ENCODE measurements at regions not wholly inside any gene's neighbourhood (a gene's known extent, or its start where the extent isn't known, plus 50 kb on each side); places are given as distances from the start of the nearest gene placed in this dataset.
A peak's percentile ranks its signal among the peaks of the same experiment; 100 is the strongest.
"Not testable (repeated sequence)": the region's sequence is repeated elsewhere in the genome, so short reads cannot be mapped to it uniquely, and the experiment has no call there.

DNA sequence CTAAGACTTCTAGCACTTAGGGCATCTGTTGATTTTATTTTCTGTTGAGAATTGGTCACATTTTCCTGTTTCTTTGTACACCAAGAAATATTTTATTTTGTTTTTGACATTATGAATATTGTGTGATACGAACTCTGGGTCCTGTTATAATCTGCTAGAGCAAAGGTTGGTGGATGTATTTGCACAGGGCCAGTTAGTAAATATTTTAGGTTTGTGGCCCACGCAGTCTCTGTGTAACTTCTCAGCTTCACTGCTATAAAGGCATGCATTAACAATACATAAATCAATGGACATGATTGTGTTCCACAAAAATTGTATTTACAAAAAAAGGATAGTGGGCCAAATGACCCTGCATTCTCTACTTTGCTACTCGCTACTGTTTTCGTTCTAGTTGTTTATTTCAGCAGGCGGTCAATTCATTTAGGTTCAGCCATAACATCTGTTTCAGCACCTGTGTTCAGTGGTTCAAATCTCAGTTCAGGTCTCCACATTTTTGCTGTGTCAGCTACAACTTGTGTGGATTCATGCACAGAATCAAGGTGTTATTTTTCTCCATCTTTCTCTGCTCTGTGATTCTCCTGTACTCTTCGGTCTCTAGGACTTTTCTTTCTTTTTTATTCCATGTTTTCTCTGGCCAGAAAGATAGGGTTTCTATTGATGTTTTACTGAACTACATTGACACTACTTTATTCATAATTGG, 786.2 kb downstream of the ETS1 start:
- TF ChIP-seq, protein P1, sequence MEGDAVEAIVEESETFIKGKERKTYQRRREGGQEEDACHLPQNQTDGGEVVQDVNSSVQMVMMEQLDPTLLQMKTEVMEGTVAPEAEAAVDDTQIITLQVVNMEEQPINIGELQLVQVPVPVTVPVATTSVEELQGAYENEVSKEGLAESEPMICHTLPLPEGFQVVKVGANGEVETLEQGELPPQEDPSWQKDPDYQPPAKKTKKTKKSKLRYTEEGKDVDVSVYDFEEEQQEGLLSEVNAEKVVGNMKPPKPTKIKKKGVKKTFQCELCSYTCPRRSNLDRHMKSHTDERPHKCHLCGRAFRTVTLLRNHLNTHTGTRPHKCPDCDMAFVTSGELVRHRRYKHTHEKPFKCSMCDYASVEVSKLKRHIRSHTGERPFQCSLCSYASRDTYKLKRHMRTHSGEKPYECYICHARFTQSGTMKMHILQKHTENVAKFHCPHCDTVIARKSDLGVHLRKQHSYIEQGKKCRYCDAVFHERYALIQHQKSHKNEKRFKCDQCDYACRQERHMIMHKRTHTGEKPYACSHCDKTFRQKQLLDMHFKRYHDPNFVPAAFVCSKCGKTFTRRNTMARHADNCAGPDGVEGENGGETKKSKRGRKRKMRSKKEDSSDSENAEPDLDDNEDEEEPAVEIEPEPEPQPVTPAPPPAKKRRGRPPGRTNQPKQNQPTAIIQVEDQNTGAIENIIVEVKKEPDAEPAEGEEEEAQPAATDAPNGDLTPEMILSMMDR (IDR thresholded peaks at IDR 0.05): no peak
- Histone ChIP-seq H3K9me3 (no peaks in the 10 kb centered on the region), H3K36me3 (no peaks in the 10 kb centered on the region), H3K4me1 (no peaks in the 10 kb centered on the region), H3K27ac (no peak overlapping the region), H3K4me3 (no peak overlapping the region), H3K27me3 (no peaks in the 10 kb centered on the region)
- no peak for DNase-seq (ENCODE audit: low spot score)

DNA sequence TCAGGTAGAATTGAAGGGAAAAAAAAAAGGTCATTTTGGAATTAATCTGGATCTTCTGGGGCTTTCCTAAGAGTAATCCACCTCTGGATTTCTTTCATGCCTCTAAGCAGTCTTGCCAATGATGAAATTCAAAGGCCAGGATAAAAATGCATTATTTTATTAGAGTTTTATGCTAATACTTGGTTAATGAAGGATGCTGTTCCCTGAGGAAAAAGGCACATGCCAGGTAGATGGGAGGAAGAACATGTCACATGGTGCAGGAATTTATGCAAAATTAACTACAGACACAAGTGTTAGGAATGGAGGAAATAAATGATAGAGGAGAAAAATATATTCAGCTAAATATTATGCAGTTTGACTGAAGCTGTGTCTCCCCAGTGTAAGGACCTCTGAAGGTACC, 792.0 kb downstream of the ETS1 start:
- DNase-seq (ENCODE audit: low spot score): no peak
- H3K27ac ChIP-seq: no peak overlapping the region
- H3K27me3 ChIP-seq: no peaks in the 10 kb centered on the region
- no peaks in the 10 kb centered on the region for H3K9me3 ChIP-seq
- TF ChIP-seq, protein P1 (IDR thresholded peaks at IDR 0.05): no peak
- H3K36me3 ChIP-seq: no peaks in the 10 kb centered on the region
- no peaks in the 10 kb centered on the region for H3K4me1 ChIP-seq
- H3K4me3 ChIP-seq: no peak overlapping the region

DNA sequence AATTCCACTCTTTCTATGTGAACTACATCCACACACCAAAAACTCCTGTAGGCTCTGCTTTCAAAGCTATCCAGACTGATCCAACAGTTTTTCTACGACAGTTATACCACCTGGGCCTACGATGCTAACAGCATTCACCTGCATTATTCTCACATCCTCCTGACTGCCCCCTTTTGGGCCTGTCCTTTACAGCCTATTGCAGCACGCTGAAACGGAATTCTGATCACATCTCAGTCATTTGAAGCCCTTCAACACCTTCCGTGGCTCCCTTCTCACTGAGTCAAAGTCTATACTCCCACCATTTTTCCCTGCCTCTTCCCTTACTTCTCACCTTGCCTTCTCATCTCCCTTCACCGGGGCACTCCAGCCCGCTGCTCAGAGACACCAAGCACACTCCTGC, 791.3 kb upstream of the KIRREL3 start:
- Histone ChIP-seq H3K9me3 (no peaks in the 10 kb centered on the region), H3K4me1 (no peaks in the 10 kb centered on the region), H3K27me3 (no peaks in the 10 kb centered on the region), H3K4me3 (no peak overlapping the region), H3K36me3 (no peaks in the 10 kb centered on the region), H3K27ac (no peak overlapping the region)
- DNase-seq (ENCODE audit: low spot score): no peak
- TF ChIP-seq, protein P1 (IDR thresholded peaks at IDR 0.05): no peak

DNA sequence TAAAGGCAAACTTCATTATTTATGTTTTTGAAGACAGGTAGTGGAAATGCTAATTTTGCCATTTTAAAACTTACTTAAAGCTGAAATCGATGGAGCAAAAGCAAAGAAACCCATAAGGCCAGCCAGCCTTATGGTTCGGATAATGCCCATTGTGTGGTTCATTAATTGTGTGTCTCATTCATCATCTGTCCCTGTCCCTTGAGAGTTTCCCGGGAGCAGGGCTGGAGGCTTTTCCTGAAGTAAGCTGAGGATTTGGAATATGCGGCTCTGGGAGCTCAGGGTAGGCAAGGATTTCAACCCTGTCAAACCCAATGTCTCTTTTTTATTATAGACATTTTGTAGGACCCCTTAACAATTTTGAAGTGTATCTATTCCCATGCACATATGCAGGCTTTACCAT, 790.0 kb upstream of the KIRREL3 start:
- no peak overlapping the region for H3K27ac ChIP-seq
- H3K36me3 ChIP-seq: no peaks in the 10 kb centered on the region
- no peak for DNase-seq (ENCODE audit: low spot score)
- no peaks in the 10 kb centered on the region for H3K27me3 ChIP-seq
- TF ChIP-seq, protein P1 (IDR thresholded peaks at IDR 0.05): no peak
- H3K9me3 ChIP-seq: no peaks in the 10 kb centered on the region
- H3K4me1 ChIP-seq: no peaks in the 10 kb centered on the region
- H3K4me3 ChIP-seq: no peak overlapping the region

DNA sequence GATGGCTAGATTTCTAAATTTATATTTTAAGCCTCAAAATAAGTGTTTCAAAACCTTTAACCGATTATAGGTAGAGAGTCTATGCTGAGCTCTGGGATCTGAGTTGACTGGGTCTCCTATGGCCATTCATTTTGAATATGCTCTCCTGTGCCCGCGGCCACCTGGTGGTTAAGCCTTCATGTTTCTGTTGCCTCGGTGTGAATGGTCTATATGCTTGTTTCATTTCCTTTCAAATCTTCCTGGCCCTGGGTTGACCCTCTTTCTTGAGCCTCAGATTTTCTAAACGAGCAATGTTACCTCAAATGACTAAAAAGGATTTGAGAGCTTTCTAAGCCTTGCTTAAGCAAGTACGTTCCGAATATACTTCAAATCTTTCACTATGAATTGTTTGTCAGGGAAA, 789.4 kb upstream of the KIRREL3 start:
- Histone ChIP-seq H3K27ac (no peak overlapping the region), H3K9me3 (no peaks in the 10 kb centered on the region), H3K36me3 (no peaks in the 10 kb centered on the region), H3K27me3 (no peaks in the 10 kb centered on the region), H3K4me3 (no peak overlapping the region), H3K4me1 (no peaks in the 10 kb centered on the region)
- no peak for DNase-seq (ENCODE audit: low spot score)
- TF ChIP-seq, protein P1 (IDR thresholded peaks at IDR 0.05): peak in 1 of 2 donors; percentile 30

DNA sequence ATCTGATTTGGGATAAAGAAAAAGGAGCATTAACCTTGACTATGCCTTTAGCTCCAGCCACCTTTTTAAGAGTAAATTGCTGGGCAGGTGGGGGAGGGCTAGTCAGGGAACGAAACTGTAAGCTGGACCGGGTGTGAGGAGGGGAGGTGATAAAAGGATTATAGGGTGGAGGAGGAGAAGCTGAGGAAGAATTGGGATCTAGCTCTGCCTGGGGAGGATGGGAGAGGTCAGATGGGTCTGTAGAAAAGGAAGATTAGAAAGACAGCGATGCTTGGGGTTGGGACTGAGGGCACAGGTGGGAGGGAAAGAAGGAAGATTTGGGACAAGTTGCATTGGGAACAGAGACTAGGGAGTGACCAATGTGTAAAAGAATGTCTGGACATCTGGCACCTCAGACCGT, 772.4 kb upstream of the KIRREL3 start:
- not testable (repeated sequence) for H3K36me3 ChIP-seq; H3K4me1 ChIP-seq; H3K27me3 ChIP-seq; H3K9me3 ChIP-seq; H3K4me3 ChIP-seq; DNase-seq (ENCODE audit: low spot score); H3K27ac ChIP-seq

DNA sequence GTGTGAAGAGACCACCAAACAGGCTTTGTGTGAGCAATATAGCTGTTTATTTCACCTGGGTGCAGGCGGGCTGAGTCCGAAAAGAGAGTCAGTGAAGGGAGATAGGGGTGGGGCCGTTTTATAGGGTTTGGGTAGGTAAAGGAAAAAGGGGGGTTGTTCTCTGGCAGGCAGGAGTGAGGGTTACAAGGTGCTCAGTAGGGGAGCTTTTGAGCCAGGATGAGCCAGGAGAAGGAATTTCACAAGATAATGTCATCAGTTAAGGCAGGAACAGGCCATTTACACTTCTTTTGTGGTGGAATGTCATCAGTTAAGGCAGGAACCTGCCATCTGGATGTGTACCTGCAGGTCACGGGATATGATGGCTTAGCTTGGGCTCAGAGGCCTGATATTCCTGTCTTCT, 768.4 kb upstream of the KIRREL3 start:
- not testable (repeated sequence) for H3K27me3 ChIP-seq; H3K27ac ChIP-seq; H3K36me3 ChIP-seq; DNase-seq (ENCODE audit: low spot score); H3K4me3 ChIP-seq; H3K9me3 ChIP-seq; H3K4me1 ChIP-seq

Measured in right atrium auricular region (tissue), 2 donors.